PC-3 (cell line): ENCODE measurements at regions not wholly inside any gene's neighbourhood (a gene's known extent, or its start where the extent isn't known, plus 50 kb on each side); places are given as distances from the start of the nearest gene placed in this dataset.

Source experiments
- ATAC-seq: fragments of 200-7000 bp; cut with Tn5 transposase; 2 replicates; pipeline ENCODE4 v1.9.1; 2020; ENCODE audit warnings: mild to moderate bottlenecking, moderate library complexity
- BruUV-seq: library from RNA; stranded (reverse); fragments of 400-500 nt; replicated peaks from 2 replicates; lab custom pipeline; 2021; lab: Mats Ljungman, UMichigan
- CTCF ChIA-PET: fragments of 300-600 bp; sonication (Branson Sonifier 250); formaldehyde crosslinking; loops from one replicate; lab custom pipeline; 2022; ENCODE audit warnings: antibody characterized with exemption; lab: Charles Lee
- POLR2A ChIA-PET: fragments of 300-600 bp; sonication (Branson Sonifier 250); formaldehyde crosslinking; loops from one replicate; lab custom pipeline; 2022; ENCODE audit warnings: antibody characterized with exemption; ENCODE audit not compliant: unreplicated experiment; lab: Charles Lee
- DNase-seq: peaks from one replicate; pipeline ENCODE4 v3.0.0-alpha.2; 2015
- H2AFZ ChIP-seq: fragments of 300-600 bp; sonication (generic); 2 replicates; pipeline ENCODE4 v1.6.0; 2016; ENCODE audit warnings: antibody characterized with exemption, low read length
- H3F3A ChIP-seq: fragments of 300-600 bp; sonication (generic); one replicate; pipeline ENCODE4 v1.6.0; 2017; ENCODE audit warnings: antibody characterized with exemption, low read length, control low read depth, mild to moderate bottlenecking; ENCODE audit not compliant: unreplicated experiment
- H3K27ac ChIP-seq: fragments of 300-600 bp; sonication (generic); 2 replicates; pipeline ENCODE4 v1.5.1; 2016; ENCODE audit warnings: mild to moderate bottlenecking, low read length
- H3K27me3 ChIP-seq: fragments of 300-600 bp; sonication (generic); 2 replicates; pipeline ENCODE4 v1.6.1; 2016; ENCODE audit warnings: low read length, mixed read lengths
- H3K36me3 ChIP-seq: fragments of 300-600 bp; sonication (generic); 2 replicates; pipeline ENCODE4 v1.6.1; 2016; ENCODE audit warnings: low read depth, mixed run types, low read length, mixed read lengths
- H3K4me1 ChIP-seq: fragments of 300-600 bp; sonication (generic); 2 replicates; pipeline ENCODE4 v1.5.1; 2016; ENCODE audit warnings: low read length; ENCODE audit not compliant: insufficient read depth
- H3K4me2 ChIP-seq: fragments of 300-600 bp; sonication (generic); 2 replicates; pipeline ENCODE4 v1.6.0; 2016; ENCODE audit warnings: low read length
- H3K4me3 ChIP-seq: fragments of 300-600 bp; sonication (generic); 2 replicates; pipeline ENCODE4 v1.5.1; 2016; ENCODE audit warnings: mild to moderate bottlenecking, low read length, mixed read lengths
- H3K79me2 ChIP-seq: fragments of 300-600 bp; sonication (generic); 2 replicates; pipeline ENCODE4 v1.6.1; 2017; ENCODE audit warnings: low read length, mixed read lengths
- H3K9ac ChIP-seq: fragments of 300-600 bp; sonication (generic); 2 replicates; pipeline ENCODE4 v1.6.0; 2016; ENCODE audit warnings: mild to moderate bottlenecking, low read length
- H3K9me2 ChIP-seq: fragments of 300-600 bp; sonication (generic); replicated peaks from 2 replicates; pipeline ENCODE4 v1.6.1; 2016; ENCODE audit warnings: mixed run types, low read length, mixed read lengths
- H3K9me3 ChIP-seq: fragments of 300-600 bp; sonication (generic); 2 replicates; pipeline ENCODE4 v1.6.1; 2016; ENCODE audit warnings: low read length, mixed read lengths
- H4K20me1 ChIP-seq: fragments of 300-600 bp; sonication (generic); 2 replicates; pipeline ENCODE4 v1.6.1; 2016; ENCODE audit warnings: low read length, mixed read lengths
- EZH2 ChIP-seq: fragments of 300-600 bp; sonication (generic); IDR thresholded peaks from one replicate; pipeline ENCODE4 v1.6.1; 2017; ENCODE audit warnings: antibody characterized with exemption, mild to moderate bottlenecking, low read length; ENCODE audit not compliant: unreplicated experiment
- EZH2phosphoT487 ChIP-seq: fragments of 300-600 bp; sonication (generic); IDR thresholded peaks from 2 replicates; pipeline ENCODE4 v1.6.1; 2018; ENCODE audit warnings: mild to moderate bottlenecking, antibody characterized with exemption, low read length, borderline replicate concordance
- intact Hi-C: fragments of 100-400 bp; cut with micrococcal nuclease; formaldehyde crosslinking; loops from 2 replicates; pipeline ENCODE4 v1.9.0; 2023
- TF ChIP-seq, protein P1 (sequence below): fragments of 300-600 bp; sonication (generic); conservative IDR thresholded peaks from 2 replicates; pipeline ENCODE4 v1.5.1; 2017; ENCODE audit warnings: antibody characterized with exemption, low read depth, mild to moderate bottlenecking, low read length

DNA sequence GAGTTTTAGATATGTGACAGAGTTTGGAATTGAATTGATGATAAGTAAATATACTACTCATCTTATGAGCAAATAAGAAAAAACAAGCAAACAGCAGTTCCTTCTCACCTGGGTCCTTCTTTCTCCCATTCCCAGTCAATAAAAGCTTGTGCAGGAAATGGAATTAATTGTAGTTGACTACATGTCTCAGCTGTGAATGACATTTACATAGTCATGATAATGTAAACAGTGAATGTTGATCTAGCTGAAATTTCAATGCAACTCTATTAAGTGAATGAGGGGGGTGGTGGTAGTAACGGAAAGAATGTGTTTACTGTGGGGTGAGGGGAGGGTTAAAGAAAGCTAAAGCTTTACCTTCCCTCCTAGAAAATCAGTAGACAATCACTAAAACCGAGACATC, 76.2 kb downstream of the NFKBIZ start:
- DNase-seq (peak; percentile 72), ATAC-seq (peak; percentile 46)
- BruUV-seq: no TSS peak
- no peaks in the 10 kb centered on the region for H3K9me2 ChIP-seq
- H3K36me3 ChIP-seq: no peaks in the 10 kb centered on the region
- H3K4me2 ChIP-seq: peak overlapping the region; percentile 79
- peak overlapping the region; percentile 46 for H3K4me3 ChIP-seq
- no peaks in the 10 kb centered on the region for H4K20me1 ChIP-seq
- ChIA-PET POLR2A (interaction anchor here (0.5 to 2.1 kb wide), 6 partner anchors 25 to 300 kb away, joined by 4 to 19 read pairs (median 6); partner anchors contain the start of gene NFKBIZ), CTCF (interaction anchor here (1.0 kb wide), 1 partner anchor 299 kb away, joined by 8 read pairs; no protein-coding TSS in a partner anchor)
- H3K9ac ChIP-seq: peak overlapping the region; percentile 81
- H3K27me3 ChIP-seq: no peaks in the 10 kb centered on the region
- H3K4me1 ChIP-seq: peaks cover 38% of the 10 kb centered on the region
- TF ChIP-seq, protein P1, sequence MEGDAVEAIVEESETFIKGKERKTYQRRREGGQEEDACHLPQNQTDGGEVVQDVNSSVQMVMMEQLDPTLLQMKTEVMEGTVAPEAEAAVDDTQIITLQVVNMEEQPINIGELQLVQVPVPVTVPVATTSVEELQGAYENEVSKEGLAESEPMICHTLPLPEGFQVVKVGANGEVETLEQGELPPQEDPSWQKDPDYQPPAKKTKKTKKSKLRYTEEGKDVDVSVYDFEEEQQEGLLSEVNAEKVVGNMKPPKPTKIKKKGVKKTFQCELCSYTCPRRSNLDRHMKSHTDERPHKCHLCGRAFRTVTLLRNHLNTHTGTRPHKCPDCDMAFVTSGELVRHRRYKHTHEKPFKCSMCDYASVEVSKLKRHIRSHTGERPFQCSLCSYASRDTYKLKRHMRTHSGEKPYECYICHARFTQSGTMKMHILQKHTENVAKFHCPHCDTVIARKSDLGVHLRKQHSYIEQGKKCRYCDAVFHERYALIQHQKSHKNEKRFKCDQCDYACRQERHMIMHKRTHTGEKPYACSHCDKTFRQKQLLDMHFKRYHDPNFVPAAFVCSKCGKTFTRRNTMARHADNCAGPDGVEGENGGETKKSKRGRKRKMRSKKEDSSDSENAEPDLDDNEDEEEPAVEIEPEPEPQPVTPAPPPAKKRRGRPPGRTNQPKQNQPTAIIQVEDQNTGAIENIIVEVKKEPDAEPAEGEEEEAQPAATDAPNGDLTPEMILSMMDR: no peak
- TF ChIP-seq EZH2phosphoT487 (no peak), EZH2 (no peak)
- H3K27ac ChIP-seq: peak overlapping the region; percentile 91
- H3K9me3 ChIP-seq: no peaks in the 10 kb centered on the region
- no peaks in the 10 kb centered on the region for H3F3A ChIP-seq
- intact Hi-C loops: loop anchor here (1.0 to 5.0 kb wide), 4 partner anchors 47 to 127 kb away; no protein-coding TSS in a partner anchor
- H3K79me2 ChIP-seq: no peaks in the 10 kb centered on the region
- H2AFZ ChIP-seq: peak overlapping the region; percentile 63

DNA sequence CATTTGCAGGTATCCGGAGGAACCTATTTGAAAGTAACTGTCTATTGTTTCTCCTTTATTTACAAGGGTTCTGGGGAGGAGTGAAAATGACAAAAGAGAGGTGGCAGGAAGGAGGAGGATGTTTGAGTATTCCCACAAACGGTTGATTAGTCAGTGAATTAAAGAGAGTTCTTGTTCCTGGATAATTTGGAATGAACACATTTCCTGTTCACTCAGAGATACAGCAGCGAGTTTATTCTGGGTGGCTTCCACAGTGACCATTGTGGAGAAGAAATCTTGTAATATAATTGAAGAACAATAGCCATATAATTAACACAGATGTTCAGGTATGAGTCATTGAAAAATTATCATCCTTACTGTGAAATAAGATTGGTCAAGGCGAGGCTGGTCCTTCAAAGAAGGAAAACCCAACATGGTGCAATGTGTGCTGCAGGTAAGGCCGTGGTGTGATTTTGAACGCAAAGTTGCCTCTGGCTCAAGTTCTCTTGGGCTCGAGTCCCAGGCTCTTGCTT, 77.3 kb downstream of the NFKBIZ start:
- ATAC-seq (peak; percentile 63), DNase-seq (peak; percentile 76)
- H3F3A ChIP-seq: no peaks in the 10 kb centered on the region
- H3K79me2 ChIP-seq: no peaks in the 10 kb centered on the region
- no peaks in the 10 kb centered on the region for H3K36me3 ChIP-seq
- no peaks in the 10 kb centered on the region for H3K9me3 ChIP-seq
- H3K4me2 ChIP-seq: peak overlapping the region; percentile 79
- H4K20me1 ChIP-seq: no peaks in the 10 kb centered on the region
- no TSS peak for BruUV-seq
- H2AFZ ChIP-seq: peak overlapping the region; percentile 32; the same call in 1 of the 2 replicates
- no peaks in the 10 kb centered on the region for H3K27me3 ChIP-seq
- no peak for TF ChIP-seq EZH2
- TF ChIP-seq EZH2phosphoT487: no peak
- TF ChIP-seq, protein P1: no peak
- peak overlapping the region; percentile 48; the same call in 1 of the 2 replicates for H3K4me3 ChIP-seq
- intact Hi-C loops: loop anchor here (1.0 to 5.0 kb wide), 10 partner anchors 70 to 299 kb away; no protein-coding TSS in a partner anchor
- peaks cover 38% of the 10 kb centered on the region for H3K4me1 ChIP-seq
- POLR2A ChIA-PET: interaction anchor here (0.7 to 2.1 kb wide), 2 partner anchors 35 to 77 kb away, joined by 8 to 21 read pairs; partner anchors contain the start of gene NFKBIZ
- H3K9ac ChIP-seq: peak overlapping the region; percentile 81
- CTCF ChIA-PET: interaction anchor here (0.7 kb wide), 1 partner anchor 164 kb away, joined by 3 read pairs; no protein-coding TSS in a partner anchor
- H3K27ac ChIP-seq: peak overlapping the region; percentile 91
- no peaks in the 10 kb centered on the region for H3K9me2 ChIP-seq

DNA sequence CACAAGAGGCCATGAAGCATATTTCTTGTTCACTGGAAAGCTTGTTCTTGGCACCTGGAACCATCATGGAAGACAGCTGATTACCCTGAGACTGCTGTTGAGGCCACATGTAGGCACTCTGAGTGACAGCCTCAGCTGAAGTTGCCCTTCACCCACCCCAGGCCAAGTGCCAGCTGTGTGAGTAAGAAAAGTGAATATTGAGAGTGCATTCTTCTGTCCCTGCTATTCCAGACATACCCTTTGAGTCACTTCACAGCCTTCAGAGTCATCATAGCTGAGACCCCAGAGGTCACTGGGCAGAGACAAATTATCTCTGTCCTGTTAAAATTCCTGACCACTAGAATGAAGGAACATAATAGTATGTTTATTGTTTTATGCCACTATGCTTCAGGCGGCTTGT, 79.6 kb downstream of the NFKBIZ start:
- BruUV-seq: no TSS peak
- Histone ChIP-seq H3K9ac (peak overlapping the region; percentile 81), H3K9me2 (no peaks in the 10 kb centered on the region), H3K4me1 (peaks cover 38% of the 10 kb centered on the region), H3K27me3 (no peaks in the 10 kb centered on the region), H3K27ac (peak overlapping the region; percentile 91), H3K4me2 (peak overlapping the region; percentile 57), H3K9me3 (no peaks in the 10 kb centered on the region), H3K36me3 (no peaks in the 10 kb centered on the region), H3K79me2 (no peaks in the 10 kb centered on the region), H3K4me3 (no peak overlapping the region), H4K20me1 (no peaks in the 10 kb centered on the region), H3F3A (no peaks in the 10 kb centered on the region), H2AFZ (no peak overlapping the region)
- ChIA-PET CTCF (interaction anchor here (0.5 to 0.9 kb wide), 2 partner anchors 299 to 608 kb away, joined by 4 read pairs; no protein-coding TSS in a partner anchor), POLR2A (interaction anchor here (0.5 kb wide), 1 partner anchor 61 kb away, joined by 8 read pairs; no protein-coding TSS in a partner anchor)
- TF ChIP-seq EZH2phosphoT487 (no peak), EZH2 (no peak)
- TF ChIP-seq, protein P1: no peak
- intact Hi-C loops: loop anchor here (5.0 kb wide), 2 partner anchors 103 to 123 kb away; no protein-coding TSS in a partner anchor
- ATAC-seq: peak; percentile 41
- DNase-seq: peak; percentile 95
